Uterus (tissue), 3 donors: ENCODE measurements at regions not wholly inside any gene's neighbourhood (a gene's known extent, or its start where the extent isn't known, plus 50 kb on each side); places are given as distances from the start of the nearest gene placed in this dataset.

Experiments
- DNase-seq, 2 donors: peaks; one replicate each; pipeline ENCODE4 v3.0.0-alpha.2; 2019 to 2020
- H3K27ac ChIP-seq, 2 donors: fragments of 200-600 bp; sonication (generic); 1 replicate in 1 of 2; 2 replicates in 1 of 2; pipeline ENCODE4 v1.5.1; 2016 to 2018
- H3K27me3 ChIP-seq, 2 donors: fragments of 200-600 bp; sonication (generic); one replicate each; pipeline ENCODE4 v1.5.1; 2018 to 2019; ENCODE audit warnings: control low read depth in 1 of 2
- H3K36me3 ChIP-seq, 2 donors: fragments of 200-600 bp; sonication (generic); one replicate each; pipeline ENCODE4 v1.5.1; 2019; ENCODE audit warnings: control low read depth in 1 of 2
- H3K4me1 ChIP-seq, 2 donors: fragments of 200-600 bp; sonication (generic); one replicate each; pipeline ENCODE4 v1.5.1; 2018 to 2019; ENCODE audit warnings: control low read depth in 1 of 2
- H3K4me3 ChIP-seq, 2 donors: fragments of 200-600 bp; sonication (generic); 1 replicate in 1 of 2; 2 replicates in 1 of 2; pipeline ENCODE4 v1.5.1; 2018 to 2019; ENCODE audit warnings: mild to moderate bottlenecking in 1 of 2
- H3K9me3 ChIP-seq, 2 donors: fragments of 200-600 bp; sonication (generic); one replicate each; pipeline ENCODE4 v1.5.1; 2019; ENCODE audit warnings: control low read depth in 1 of 2
- POLR2A ChIP-seq, 2 donors: fragments of 450-650 bp; IDR thresholded peaks; one replicate each; pipeline ENCODE4 v1.6.1; 2016; ENCODE audit warnings: antibody characterized with exemption in 2 of 2, mild to moderate bottlenecking in 1 of 2, moderate library complexity in 1 of 2
- intact Hi-C: fragments of 100-400 bp; cut with DNase I; formaldehyde crosslinking; loops from one replicate; pipeline ENCODE4 v1.15.1; 2023; ENCODE audit warnings: low total_unique reads
- TF ChIP-seq, protein P1 (sequence below), 4 experiments: fragments of 200-600 bp in 2 of 4; fragments of 450-650 bp in 2 of 4; sonication (generic) in 2 of 4; IDR thresholded peaks; one replicate each; pipeline ENCODE4 v1.5.1; 2016 to 2019; ENCODE audit warnings: antibody characterized with exemption in 4 of 4, mild to moderate bottlenecking in 2 of 4, moderate library complexity in 1 of 4
- donor health status: DM: yes; HTN: yes; CAD: no.

GRCh38 chrX:114332766-114333165 is 251.1 kb upstream of the HTR2C start:
- intact Hi-C loops, result no loop called here
- H3K36me3 ChIP-seq, result no peaks in the 10 kb centered on the region
- H3K27me3 ChIP-seq, result no peaks in the 10 kb centered on the region
- H3K27ac ChIP-seq, result no peak overlapping the region
- H3K9me3 ChIP-seq, result no peaks in the 10 kb centered on the region
- H3K4me1 ChIP-seq, result no peaks in the 10 kb centered on the region
- TF ChIP-seq, protein P1, sequence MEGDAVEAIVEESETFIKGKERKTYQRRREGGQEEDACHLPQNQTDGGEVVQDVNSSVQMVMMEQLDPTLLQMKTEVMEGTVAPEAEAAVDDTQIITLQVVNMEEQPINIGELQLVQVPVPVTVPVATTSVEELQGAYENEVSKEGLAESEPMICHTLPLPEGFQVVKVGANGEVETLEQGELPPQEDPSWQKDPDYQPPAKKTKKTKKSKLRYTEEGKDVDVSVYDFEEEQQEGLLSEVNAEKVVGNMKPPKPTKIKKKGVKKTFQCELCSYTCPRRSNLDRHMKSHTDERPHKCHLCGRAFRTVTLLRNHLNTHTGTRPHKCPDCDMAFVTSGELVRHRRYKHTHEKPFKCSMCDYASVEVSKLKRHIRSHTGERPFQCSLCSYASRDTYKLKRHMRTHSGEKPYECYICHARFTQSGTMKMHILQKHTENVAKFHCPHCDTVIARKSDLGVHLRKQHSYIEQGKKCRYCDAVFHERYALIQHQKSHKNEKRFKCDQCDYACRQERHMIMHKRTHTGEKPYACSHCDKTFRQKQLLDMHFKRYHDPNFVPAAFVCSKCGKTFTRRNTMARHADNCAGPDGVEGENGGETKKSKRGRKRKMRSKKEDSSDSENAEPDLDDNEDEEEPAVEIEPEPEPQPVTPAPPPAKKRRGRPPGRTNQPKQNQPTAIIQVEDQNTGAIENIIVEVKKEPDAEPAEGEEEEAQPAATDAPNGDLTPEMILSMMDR (IDR thresholded peaks at IDR 0.05), result no peak
- TF ChIP-seq POLR2A (IDR thresholded peaks at IDR 0.05), result no peak
- no peak for DNase-seq
- no peak overlapping the region for H3K4me3 ChIP-seq

GRCh38 chrX:114334473-114334982 is 249.4 kb upstream of the HTR2C start:
- Histone ChIP-seq H3K9me3 (no peaks in the 10 kb centered on the region), H3K36me3 (no peaks in the 10 kb centered on the region), H3K27ac (no peak overlapping the region), H3K27me3 (peaks cover 0 to 5% of the 10 kb centered on the region in 2 donors), H3K4me1 (no peaks in the 10 kb centered on the region), H3K4me3 (no peak overlapping the region)
- TF ChIP-seq, protein P1 (IDR thresholded peaks at IDR 0.05), result no peak
- no peak for TF ChIP-seq POLR2A (IDR thresholded peaks at IDR 0.05)
- no peak for DNase-seq
- intact Hi-C loops, result no loop called here

- Histone ChIP-seq H3K9me3 (no peaks in the 10 kb centered on the region), H3K27ac (no peak overlapping the region), H3K4me1 (no peaks in the 10 kb centered on the region), H3K4me3 (no peak overlapping the region), H3K36me3 (no peaks in the 10 kb centered on the region), H3K27me3 (peaks cover 0 to 9% of the 10 kb centered on the region in 2 donors)
- TF ChIP-seq, protein P1 (IDR thresholded peaks at IDR 0.05), result no peak
- no peak for TF ChIP-seq POLR2A (IDR thresholded peaks at IDR 0.05)
- intact Hi-C loops, result no loop called here
- DNase-seq, result no peak
These were observed 245.0 kb upstream of the HTR2C start for GRCh38 chrX:114338870-114339269.

- intact Hi-C loops, result no loop called here
- no peak for DNase-seq
- no peak overlapping the region for H3K4me3 ChIP-seq
- no peaks in the 10 kb centered on the region for H3K4me1 ChIP-seq
- H3K36me3 ChIP-seq, result no peaks in the 10 kb centered on the region
- H3K9me3 ChIP-seq, result no peaks in the 10 kb centered on the region
- peaks cover 0 to 4% of the 10 kb centered on the region in 2 donors for H3K27me3 ChIP-seq
- no peak overlapping the region for H3K27ac ChIP-seq
- TF ChIP-seq POLR2A (IDR thresholded peaks at IDR 0.05), result no peak
- TF ChIP-seq, protein P1 (IDR thresholded peaks at IDR 0.05), result peak in 3 of 4 experiments; percentile 8 to 28 (median 28)
These were observed 239.0 kb upstream of the HTR2C start for GRCh38 chrX:114344756-114345349.

- no peak for TF ChIP-seq POLR2A (IDR thresholded peaks at IDR 0.05)
- TF ChIP-seq, protein P1 (IDR thresholded peaks at IDR 0.05), result no peak
- no peak for DNase-seq
- Histone ChIP-seq H3K4me3 (no peak overlapping the region), H3K27me3 (peaks cover 0 to 15% of the 10 kb centered on the region in 2 donors), H3K9me3 (no peaks in the 10 kb centered on the region), H3K27ac (no peak overlapping the region), H3K4me1 (no peaks in the 10 kb centered on the region), H3K36me3 (no peaks in the 10 kb centered on the region)
- intact Hi-C loops, result no loop called here
These were observed 222.7 kb upstream of the HTR2C start for GRCh38 chrX:114361076-114361725.
